Breast epithelium (tissue), 3 donors: ENCODE measurements at regions not wholly inside any gene's neighbourhood (a gene's known extent, or its start where the extent isn't known, plus 50 kb on each side); places are given as distances from the start of the nearest gene placed in this dataset.

Experiments used
- POLR2A ChIP-seq: fragments of 450-650 bp; IDR thresholded peaks from one replicate; pipeline ENCODE4 v1.6.1; 2016; ENCODE audit warnings: antibody characterized with exemption, mild to moderate bottlenecking, moderate library complexity
- TF ChIP-seq, protein P1 (sequence below), 3 donors: fragments of 450-650 bp; IDR thresholded peaks; one replicate each; pipeline ENCODE4 v1.5.1; 2016 to 2017; ENCODE audit warnings: antibody characterized with exemption in 3 of 3, mild to moderate bottlenecking in 3 of 3, moderate library complexity in 3 of 3

GRCh38 chr2:65842104-65842503 lies 409.7 kb upstream of the SPRED2 start:
- TF ChIP-seq, protein P1, sequence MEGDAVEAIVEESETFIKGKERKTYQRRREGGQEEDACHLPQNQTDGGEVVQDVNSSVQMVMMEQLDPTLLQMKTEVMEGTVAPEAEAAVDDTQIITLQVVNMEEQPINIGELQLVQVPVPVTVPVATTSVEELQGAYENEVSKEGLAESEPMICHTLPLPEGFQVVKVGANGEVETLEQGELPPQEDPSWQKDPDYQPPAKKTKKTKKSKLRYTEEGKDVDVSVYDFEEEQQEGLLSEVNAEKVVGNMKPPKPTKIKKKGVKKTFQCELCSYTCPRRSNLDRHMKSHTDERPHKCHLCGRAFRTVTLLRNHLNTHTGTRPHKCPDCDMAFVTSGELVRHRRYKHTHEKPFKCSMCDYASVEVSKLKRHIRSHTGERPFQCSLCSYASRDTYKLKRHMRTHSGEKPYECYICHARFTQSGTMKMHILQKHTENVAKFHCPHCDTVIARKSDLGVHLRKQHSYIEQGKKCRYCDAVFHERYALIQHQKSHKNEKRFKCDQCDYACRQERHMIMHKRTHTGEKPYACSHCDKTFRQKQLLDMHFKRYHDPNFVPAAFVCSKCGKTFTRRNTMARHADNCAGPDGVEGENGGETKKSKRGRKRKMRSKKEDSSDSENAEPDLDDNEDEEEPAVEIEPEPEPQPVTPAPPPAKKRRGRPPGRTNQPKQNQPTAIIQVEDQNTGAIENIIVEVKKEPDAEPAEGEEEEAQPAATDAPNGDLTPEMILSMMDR (IDR thresholded peaks at IDR 0.05), result no peak
- TF ChIP-seq POLR2A, result no peak
